OCI-LY7 (cell line): ENCODE measurements at regions not wholly inside any gene's neighbourhood (a gene's known extent, or its start where the extent isn't known, plus 50 kb on each side); places are given as distances from the start of the nearest gene placed in this dataset.
A peak's percentile ranks its signal among the peaks of the same experiment; 100 is the strongest.

ENCODE experiments used
- BruUV-seq: library from RNA; stranded (reverse); fragments of 400-500 nt; replicated peaks from 2 replicates; lab custom pipeline; 2021; lab: Mats Ljungman, UMichigan
- CTCF ChIA-PET: fragments of 300-600 bp; sonication (Branson Sonifier 250); formaldehyde crosslinking; loops from one replicate; lab custom pipeline; 2022; ENCODE audit warnings: antibody characterized with exemption; ENCODE audit not compliant: unreplicated experiment; lab: Charles Lee
- POLR2A ChIA-PET: fragments of 300-600 bp; sonication (Branson Sonifier 250); formaldehyde crosslinking; loops from one replicate; lab custom pipeline; 2022; ENCODE audit warnings: antibody characterized with exemption; lab: Charles Lee
- DNase-seq: peaks from one replicate; pipeline ENCODE4 v3.0.0-alpha.2; 2015; ENCODE audit warnings: low spot score
- H2AFZ ChIP-seq: fragments of 200-600 bp; sonication (generic), shearing (Covaris generic); 2 replicates; pipeline ENCODE4 v1.6.1; 2014; ENCODE audit warnings: mild to moderate bottlenecking, antibody characterized with exemption, low read length, moderate library complexity
- H3K27ac ChIP-seq: fragments of 200-600 bp; sonication (generic); 2 replicates; pipeline ENCODE4 v1.5.1; 2014; ENCODE audit warnings: mixed run types, low read depth, mild to moderate bottlenecking, moderate library complexity, low read length, inconsistent platforms; ENCODE audit not compliant: poor library complexity, severe bottlenecking
- H3K36me3 ChIP-seq: fragments of 200-600 bp; sonication (generic); 2 replicates; pipeline ENCODE4 v1.6.1; 2014; ENCODE audit warnings: mild to moderate bottlenecking, antibody characterized with exemption, low read length, moderate library complexity, mixed read lengths; ENCODE audit not compliant: insufficient read depth
- H3K4me1 ChIP-seq: fragments of 200-600 bp; sonication (generic); 2 replicates; pipeline ENCODE4 v1.5.1; 2014; ENCODE audit warnings: mild to moderate bottlenecking, low read length; ENCODE audit not compliant: insufficient read depth, poor library complexity, severe bottlenecking
- H3K4me2 ChIP-seq: fragments of 200-600 bp; sonication (generic); 2 replicates; pipeline ENCODE4 v1.6.1; 2014; ENCODE audit warnings: mild to moderate bottlenecking, low read length
- H3K4me3 ChIP-seq: fragments of 200-600 bp; sonication (generic); 2 replicates; pipeline ENCODE4 v1.5.1; 2014; ENCODE audit warnings: mild to moderate bottlenecking, low read depth, low read length; ENCODE audit not compliant: poor library complexity, severe bottlenecking
- H3K79me2 ChIP-seq: fragments of 200-600 bp; sonication (generic); 2 replicates; pipeline ENCODE4 v1.6.1; 2016; ENCODE audit warnings: low read depth, mild to moderate bottlenecking, low read length, moderate library complexity, mixed read lengths; ENCODE audit not compliant: insufficient read depth
- H3K9me2 ChIP-seq: fragments of 200-600 bp; sonication (generic); 2 replicates; pipeline ENCODE4 v1.6.1; 2016; ENCODE audit warnings: mild to moderate bottlenecking, low read length, mixed read lengths; ENCODE audit not compliant: insufficient read depth
- H3K9me3 ChIP-seq: fragments of 200-600 bp; sonication (generic); 2 replicates; pipeline ENCODE4 v1.6.1; 2014; ENCODE audit warnings: mild to moderate bottlenecking, mixed run types, low read length, mixed read lengths
- H4K20me1 ChIP-seq: fragments of 200-600 bp; sonication (generic); 2 replicates; pipeline ENCODE4 v1.6.1; 2014; ENCODE audit warnings: mild to moderate bottlenecking, antibody characterized with exemption, low read length, moderate library complexity, mixed read lengths; ENCODE audit not compliant: insufficient read depth
- EZH2phosphoT487 ChIP-seq: fragments of 200-600 bp; sonication (generic); IDR thresholded peaks from 2 replicates; pipeline ENCODE4 v1.6.1; 2018; ENCODE audit warnings: low read depth, borderline replicate concordance, mild to moderate bottlenecking, mixed run types, antibody characterized with exemption, low read length, moderate library complexity, mixed read lengths
- intact Hi-C: fragments of 100-400 bp; cut with micrococcal nuclease; formaldehyde crosslinking; loops from one replicate; pipeline ENCODE4 v1.10.0; 2022; ENCODE audit not compliant: unreplicated experiment
- TF ChIP-seq, protein P1 (sequence below): fragments of 200-600 bp; sonication (generic); conservative IDR thresholded peaks from 2 replicates; pipeline ENCODE4 v1.5.1; 2014; ENCODE audit warnings: mild to moderate bottlenecking, antibody characterized with exemption, low read length, moderate library complexity, mixed read lengths

DNA sequence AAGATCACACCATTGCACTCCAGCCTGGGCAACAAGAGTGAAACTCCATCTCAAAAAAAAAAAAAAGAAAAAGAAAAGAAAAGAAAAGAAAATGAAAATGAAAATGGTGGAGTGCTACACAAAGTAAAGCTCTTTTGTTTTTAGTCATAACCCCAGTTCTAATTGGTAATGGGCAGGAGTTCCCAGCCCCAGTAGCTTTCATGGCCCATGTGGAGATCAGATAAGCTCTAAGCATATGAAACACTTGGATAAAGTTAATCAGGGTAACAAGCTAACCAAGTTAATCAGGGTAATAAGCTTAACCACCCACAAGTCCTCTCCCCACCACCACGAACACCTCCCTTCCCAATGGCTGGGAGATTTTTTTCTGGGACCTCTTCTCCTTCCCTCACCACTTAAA is 240.8 kb downstream of the BCL11A start:
- H3K79me2 ChIP-seq: no peaks in the 10 kb centered on the region
- H3K9me2 ChIP-seq: no peaks in the 10 kb centered on the region
- TF ChIP-seq, protein P1, sequence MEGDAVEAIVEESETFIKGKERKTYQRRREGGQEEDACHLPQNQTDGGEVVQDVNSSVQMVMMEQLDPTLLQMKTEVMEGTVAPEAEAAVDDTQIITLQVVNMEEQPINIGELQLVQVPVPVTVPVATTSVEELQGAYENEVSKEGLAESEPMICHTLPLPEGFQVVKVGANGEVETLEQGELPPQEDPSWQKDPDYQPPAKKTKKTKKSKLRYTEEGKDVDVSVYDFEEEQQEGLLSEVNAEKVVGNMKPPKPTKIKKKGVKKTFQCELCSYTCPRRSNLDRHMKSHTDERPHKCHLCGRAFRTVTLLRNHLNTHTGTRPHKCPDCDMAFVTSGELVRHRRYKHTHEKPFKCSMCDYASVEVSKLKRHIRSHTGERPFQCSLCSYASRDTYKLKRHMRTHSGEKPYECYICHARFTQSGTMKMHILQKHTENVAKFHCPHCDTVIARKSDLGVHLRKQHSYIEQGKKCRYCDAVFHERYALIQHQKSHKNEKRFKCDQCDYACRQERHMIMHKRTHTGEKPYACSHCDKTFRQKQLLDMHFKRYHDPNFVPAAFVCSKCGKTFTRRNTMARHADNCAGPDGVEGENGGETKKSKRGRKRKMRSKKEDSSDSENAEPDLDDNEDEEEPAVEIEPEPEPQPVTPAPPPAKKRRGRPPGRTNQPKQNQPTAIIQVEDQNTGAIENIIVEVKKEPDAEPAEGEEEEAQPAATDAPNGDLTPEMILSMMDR: no peak
- TF ChIP-seq EZH2phosphoT487: no peak
- no peak overlapping the region for H3K4me3 ChIP-seq
- no peaks in the 10 kb centered on the region for H3K36me3 ChIP-seq
- no peak for DNase-seq
- CTCF ChIA-PET: interaction anchor here (0.8 to 1.7 kb wide), 5 partner anchors 8 to 235 kb away, joined by 3 to 8 read pairs (median 3); no protein-coding TSS in a partner anchor
- H3K4me2 ChIP-seq: peak overlapping the region; percentile 79
- POLR2A ChIA-PET: interaction anchor here (0.6 to 3.5 kb wide), 21 partner anchors 8 to 310 kb away, joined by 3 to 28 read pairs (median 3); no protein-coding TSS in a partner anchor
- H3K9me3 ChIP-seq: no peaks in the 10 kb centered on the region
- no TSS peak for BruUV-seq
- peak overlapping the region; percentile 84; the same call in 1 of the 2 replicates for H2AFZ ChIP-seq
- no peaks in the 10 kb centered on the region for H4K20me1 ChIP-seq
- intact Hi-C loops: loop anchor here (10.0 kb wide), 1 partner anchor 428 kb away; no protein-coding TSS in a partner anchor
- H3K27ac ChIP-seq: peak overlapping the region; percentile 41
- peaks cover 100% of the 10 kb centered on the region for H3K4me1 ChIP-seq

- intact Hi-C loops: loop anchor here (10.0 kb wide), 1 partner anchor 427 kb away; no protein-coding TSS in a partner anchor
- ChIA-PET CTCF (no interaction called here), POLR2A (interaction anchor here (0.7 to 3.5 kb wide), 9 partner anchors 9 to 244 kb away, joined by 3 to 28 read pairs (median 4); no protein-coding TSS in a partner anchor)
- H4K20me1 ChIP-seq: no peaks in the 10 kb centered on the region
- H3K4me1 ChIP-seq: peaks cover 100% of the 10 kb centered on the region
- H3K4me3 ChIP-seq: peak overlapping the region; percentile 26
- DNase-seq: no peak
- no peaks in the 10 kb centered on the region for H3K9me2 ChIP-seq
- H2AFZ ChIP-seq: peak overlapping the region; percentile 63; the same call in 1 of the 2 replicates
- H3K79me2 ChIP-seq: no peaks in the 10 kb centered on the region
- no peaks in the 10 kb centered on the region for H3K36me3 ChIP-seq
- TF ChIP-seq, protein P1: no peak
- TF ChIP-seq EZH2phosphoT487: no peak
- BruUV-seq: no TSS peak
- H3K4me2 ChIP-seq: peak overlapping the region; percentile 79
- no peaks in the 10 kb centered on the region for H3K9me3 ChIP-seq
- H3K27ac ChIP-seq: peak overlapping the region; percentile 50
Measured at GRCh38 chr2:60311524-60311923, 241.9 kb downstream of the BCL11A start.
